ENCODE measurements at regions not wholly inside any gene's neighbourhood (a gene's known extent, or its start where the extent isn't known, plus 50 kb on each side); places are given as distances from the start of the nearest gene placed in this dataset.

DNA sequence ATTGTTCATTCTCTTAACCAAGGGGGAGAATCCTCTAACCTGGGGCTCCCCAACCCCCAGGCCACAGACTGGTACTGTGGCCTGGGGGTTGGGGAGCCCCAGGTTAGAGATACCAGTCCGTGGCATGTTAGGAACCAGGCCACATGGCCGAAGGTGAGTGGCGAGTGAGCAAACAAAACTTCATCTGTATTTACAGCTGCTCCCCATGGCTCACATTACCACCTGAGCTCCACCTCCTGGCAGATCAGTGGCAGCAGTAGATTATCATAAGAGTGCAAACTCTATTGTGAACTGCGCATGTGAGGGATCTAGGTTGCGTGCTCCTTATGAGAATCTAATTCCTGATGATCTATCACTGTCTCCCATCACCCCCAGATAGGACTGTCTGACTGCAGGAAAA, 957.2 kb upstream of the PRKX start:
- TF ChIP-seq, protein P1, sequence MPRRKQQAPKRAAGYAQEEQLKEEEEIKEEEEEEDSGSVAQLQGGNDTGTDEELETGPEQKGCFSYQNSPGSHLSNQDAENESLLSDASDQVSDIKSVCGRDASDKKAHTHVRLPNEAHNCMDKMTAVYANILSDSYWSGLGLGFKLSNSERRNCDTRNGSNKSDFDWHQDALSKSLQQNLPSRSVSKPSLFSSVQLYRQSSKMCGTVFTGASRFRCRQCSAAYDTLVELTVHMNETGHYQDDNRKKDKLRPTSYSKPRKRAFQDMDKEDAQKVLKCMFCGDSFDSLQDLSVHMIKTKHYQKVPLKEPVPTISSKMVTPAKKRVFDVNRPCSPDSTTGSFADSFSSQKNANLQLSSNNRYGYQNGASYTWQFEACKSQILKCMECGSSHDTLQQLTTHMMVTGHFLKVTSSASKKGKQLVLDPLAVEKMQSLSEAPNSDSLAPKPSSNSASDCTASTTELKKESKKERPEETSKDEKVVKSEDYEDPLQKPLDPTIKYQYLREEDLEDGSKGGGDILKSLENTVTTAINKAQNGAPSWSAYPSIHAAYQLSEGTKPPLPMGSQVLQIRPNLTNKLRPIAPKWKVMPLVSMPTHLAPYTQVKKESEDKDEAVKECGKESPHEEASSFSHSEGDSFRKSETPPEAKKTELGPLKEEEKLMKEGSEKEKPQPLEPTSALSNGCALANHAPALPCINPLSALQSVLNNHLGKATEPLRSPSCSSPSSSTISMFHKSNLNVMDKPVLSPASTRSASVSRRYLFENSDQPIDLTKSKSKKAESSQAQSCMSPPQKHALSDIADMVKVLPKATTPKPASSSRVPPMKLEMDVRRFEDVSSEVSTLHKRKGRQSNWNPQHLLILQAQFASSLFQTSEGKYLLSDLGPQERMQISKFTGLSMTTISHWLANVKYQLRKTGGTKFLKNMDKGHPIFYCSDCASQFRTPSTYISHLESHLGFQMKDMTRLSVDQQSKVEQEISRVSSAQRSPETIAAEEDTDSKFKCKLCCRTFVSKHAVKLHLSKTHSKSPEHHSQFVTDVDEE (CRISPR knock-in tag; IDR thresholded peaks at IDR 0.05), result no peak
- no peak for TF ChIP-seq PPARA (CRISPR knock-in tag; IDR thresholded peaks at IDR 0.05; ENCODE audit: borderline replicate concordance)
